ENCODE measurements at regions not wholly inside any gene's neighbourhood (a gene's known extent, or its start where the extent isn't known, plus 50 kb on each side); places are given as distances from the start of the nearest gene placed in this dataset.
"Not testable (repeated sequence)": the region's sequence is repeated elsewhere in the genome, so short reads cannot be mapped to it uniquely, and the experiment has no call there.

DNA sequence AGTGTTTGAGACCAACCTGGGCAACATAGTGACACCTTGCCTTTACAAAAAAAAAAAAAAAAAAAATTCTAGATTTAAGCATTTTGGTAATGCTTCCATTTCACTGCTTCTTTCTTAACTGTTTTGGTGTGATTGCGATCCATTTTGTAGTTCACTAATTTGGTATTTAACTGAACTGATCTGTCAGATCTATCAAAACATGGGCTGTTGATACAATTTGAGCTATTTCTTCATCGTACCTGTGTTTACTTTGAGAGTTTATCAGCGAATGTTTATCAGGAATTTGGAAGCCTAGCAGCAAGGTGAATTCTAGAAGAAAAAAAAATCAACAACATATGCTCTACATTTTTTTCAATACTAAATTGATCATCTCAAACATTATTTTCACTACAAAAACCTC, 864.9 kb upstream of the WWC1 start:
- Mint-ChIP-seq H3K27me3 (ENCODE audit: low read depth) (no peaks in the 10 kb centered on the region), H3K4me3 (no peak overlapping the region), H3K27ac (0 out of 2 replicates have a peak overlapping the region, but pooled peaks have one; percentile 30), H3K4me1 (peaks cover 10% of the 10 kb centered on the region), H3K9me3 (no peaks in the 10 kb centered on the region), H3K36me3 (no peaks in the 10 kb centered on the region)
- TF ChIP-seq, protein P1, sequence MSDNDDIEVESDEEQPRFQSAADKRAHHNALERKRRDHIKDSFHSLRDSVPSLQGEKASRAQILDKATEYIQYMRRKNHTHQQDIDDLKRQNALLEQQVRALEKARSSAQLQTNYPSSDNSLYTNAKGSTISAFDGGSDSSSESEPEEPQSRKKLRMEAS (CRISPR knock-in tag; IDR thresholded peaks at IDR 0.05) = no peak
- TF ChIP-seq, protein P2, sequence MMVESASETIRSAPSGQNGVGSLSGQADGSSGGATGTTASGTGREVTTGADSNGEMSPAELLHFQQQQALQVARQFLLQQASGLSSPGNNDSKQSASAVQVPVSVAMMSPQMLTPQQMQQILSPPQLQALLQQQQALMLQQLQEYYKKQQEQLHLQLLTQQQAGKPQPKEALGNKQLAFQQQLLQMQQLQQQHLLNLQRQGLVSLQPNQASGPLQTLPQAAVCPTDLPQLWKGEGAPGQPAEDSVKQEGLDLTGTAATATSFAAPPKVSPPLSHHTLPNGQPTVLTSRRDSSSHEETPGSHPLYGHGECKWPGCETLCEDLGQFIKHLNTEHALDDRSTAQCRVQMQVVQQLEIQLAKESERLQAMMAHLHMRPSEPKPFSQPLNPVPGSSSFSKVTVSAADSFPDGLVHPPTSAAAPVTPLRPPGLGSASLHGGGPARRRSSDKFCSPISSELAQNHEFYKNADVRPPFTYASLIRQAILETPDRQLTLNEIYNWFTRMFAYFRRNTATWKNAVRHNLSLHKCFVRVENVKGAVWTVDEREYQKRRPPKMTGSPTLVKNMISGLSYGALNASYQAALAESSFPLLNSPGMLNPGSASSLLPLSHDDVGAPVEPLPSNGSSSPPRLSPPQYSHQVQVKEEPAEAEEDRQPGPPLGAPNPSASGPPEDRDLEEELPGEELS (CRISPR knock-in tag; IDR thresholded peaks at IDR 0.05) = no peak
- TF ChIP-seq, protein P3, sequence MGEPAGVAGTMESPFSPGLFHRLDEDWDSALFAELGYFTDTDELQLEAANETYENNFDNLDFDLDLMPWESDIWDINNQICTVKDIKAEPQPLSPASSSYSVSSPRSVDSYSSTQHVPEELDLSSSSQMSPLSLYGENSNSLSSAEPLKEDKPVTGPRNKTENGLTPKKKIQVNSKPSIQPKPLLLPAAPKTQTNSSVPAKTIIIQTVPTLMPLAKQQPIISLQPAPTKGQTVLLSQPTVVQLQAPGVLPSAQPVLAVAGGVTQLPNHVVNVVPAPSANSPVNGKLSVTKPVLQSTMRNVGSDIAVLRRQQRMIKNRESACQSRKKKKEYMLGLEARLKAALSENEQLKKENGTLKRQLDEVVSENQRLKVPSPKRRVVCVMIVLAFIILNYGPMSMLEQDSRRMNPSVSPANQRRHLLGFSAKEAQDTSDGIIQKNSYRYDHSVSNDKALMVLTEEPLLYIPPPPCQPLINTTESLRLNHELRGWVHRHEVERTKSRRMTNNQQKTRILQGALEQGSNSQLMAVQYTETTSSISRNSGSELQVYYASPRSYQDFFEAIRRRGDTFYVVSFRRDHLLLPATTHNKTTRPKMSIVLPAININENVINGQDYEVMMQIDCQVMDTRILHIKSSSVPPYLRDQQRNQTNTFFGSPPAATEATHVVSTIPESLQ (CRISPR knock-in tag; IDR thresholded peaks at IDR 0.05) = no peak
- TF ChIP-seq EMX1 (CRISPR knock-in tag; IDR thresholded peaks at IDR 0.05) (no peak), NR3C1 (CRISPR knock-in tag; conservative IDR thresholded peaks at IDR 0.05; ENCODE audit: low read depth) (no peak), NFATC4 (CRISPR knock-in tag; IDR thresholded peaks at IDR 0.05) (no peak)
- TF ChIP-seq, protein P4, sequence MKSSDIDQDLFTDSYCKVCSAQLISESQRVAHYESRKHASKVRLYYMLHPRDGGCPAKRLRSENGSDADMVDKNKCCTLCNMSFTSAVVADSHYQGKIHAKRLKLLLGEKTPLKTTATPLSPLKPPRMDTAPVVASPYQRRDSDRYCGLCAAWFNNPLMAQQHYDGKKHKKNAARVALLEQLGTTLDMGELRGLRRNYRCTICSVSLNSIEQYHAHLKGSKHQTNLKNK (CRISPR knock-in tag; IDR thresholded peaks at IDR 0.05) = no peak
- TF ChIP-seq, protein P5, sequence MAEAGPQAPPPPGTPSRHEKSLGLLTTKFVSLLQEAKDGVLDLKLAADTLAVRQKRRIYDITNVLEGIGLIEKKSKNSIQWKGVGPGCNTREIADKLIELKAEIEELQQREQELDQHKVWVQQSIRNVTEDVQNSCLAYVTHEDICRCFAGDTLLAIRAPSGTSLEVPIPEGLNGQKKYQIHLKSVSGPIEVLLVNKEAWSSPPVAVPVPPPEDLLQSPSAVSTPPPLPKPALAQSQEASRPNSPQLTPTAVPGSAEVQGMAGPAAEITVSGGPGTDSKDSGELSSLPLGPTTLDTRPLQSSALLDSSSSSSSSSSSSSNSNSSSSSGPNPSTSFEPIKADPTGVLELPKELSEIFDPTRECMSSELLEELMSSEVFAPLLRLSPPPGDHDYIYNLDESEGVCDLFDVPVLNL (CRISPR knock-in tag; IDR thresholded peaks at IDR 0.05; ENCODE audit: borderline replicate concordance, low read depth) = no peak
- TF ChIP-seq, protein P6, sequence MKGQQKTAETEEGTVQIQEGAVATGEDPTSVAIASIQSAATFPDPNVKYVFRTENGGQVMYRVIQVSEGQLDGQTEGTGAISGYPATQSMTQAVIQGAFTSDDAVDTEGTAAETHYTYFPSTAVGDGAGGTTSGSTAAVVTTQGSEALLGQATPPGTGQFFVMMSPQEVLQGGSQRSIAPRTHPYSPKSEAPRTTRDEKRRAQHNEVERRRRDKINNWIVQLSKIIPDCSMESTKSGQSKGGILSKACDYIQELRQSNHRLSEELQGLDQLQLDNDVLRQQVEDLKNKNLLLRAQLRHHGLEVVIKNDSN (CRISPR knock-in tag; IDR thresholded peaks at IDR 0.05) = no peak
- TF ChIP-seq, protein P7, sequence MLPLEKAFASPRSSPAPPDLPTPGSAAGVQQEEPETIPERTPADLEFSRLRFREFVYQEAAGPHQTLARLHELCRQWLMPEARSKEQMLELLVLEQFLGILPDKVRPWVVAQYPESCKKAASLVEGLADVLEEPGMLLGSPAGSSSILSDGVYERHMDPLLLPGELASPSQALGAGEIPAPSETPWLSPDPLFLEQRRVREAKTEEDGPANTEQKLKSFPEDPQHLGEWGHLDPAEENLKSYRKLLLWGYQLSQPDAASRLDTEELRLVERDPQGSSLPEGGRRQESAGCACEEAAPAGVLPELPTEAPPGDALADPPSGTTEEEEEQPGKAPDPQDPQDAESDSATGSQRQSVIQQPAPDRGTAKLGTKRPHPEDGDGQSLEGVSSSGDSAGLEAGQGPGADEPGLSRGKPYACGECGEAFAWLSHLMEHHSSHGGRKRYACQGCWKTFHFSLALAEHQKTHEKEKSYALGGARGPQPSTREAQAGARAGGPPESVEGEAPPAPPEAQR (CRISPR knock-in tag; IDR thresholded peaks at IDR 0.05) = no peak
- CTCF ChIA-PET = no interaction called here
- ATAC-seq (no peak), DNase-seq (ENCODE audit: low spot score) (no peak)
- POLR2A ChIA-PET = no interaction called here

DNA sequence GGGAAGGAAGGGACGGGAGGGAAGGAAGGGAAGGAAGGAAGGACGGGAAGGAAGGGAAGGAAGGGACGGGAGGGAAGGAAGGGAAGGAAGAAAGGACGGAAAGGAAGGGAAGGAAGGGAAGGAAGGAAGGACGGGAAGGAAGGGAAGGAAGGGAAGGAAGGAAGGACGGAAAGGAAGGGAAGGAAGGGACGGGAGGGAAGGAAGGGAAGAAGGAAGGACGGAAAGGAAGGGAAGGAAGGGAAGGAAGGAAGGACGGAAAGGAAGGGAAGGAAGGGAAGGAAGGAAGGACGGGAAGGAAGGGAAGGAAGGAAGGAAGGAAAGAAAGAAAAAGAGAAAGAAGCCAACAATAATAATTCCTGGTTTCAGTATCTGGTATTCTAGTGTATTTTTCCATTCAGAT, 863.8 kb upstream of the WWC1 start:
- H3K4me3 Mint-ChIP-seq; H3K9me3 Mint-ChIP-seq; POLR2A ChIA-PET; H3K27ac Mint-ChIP-seq; H3K4me1 Mint-ChIP-seq; H3K27me3 Mint-ChIP-seq (ENCODE audit: low read depth); DNase-seq (ENCODE audit: low spot score); ATAC-seq; CTCF ChIA-PET; H3K36me3 Mint-ChIP-seq: not testable (repeated sequence)

DNA sequence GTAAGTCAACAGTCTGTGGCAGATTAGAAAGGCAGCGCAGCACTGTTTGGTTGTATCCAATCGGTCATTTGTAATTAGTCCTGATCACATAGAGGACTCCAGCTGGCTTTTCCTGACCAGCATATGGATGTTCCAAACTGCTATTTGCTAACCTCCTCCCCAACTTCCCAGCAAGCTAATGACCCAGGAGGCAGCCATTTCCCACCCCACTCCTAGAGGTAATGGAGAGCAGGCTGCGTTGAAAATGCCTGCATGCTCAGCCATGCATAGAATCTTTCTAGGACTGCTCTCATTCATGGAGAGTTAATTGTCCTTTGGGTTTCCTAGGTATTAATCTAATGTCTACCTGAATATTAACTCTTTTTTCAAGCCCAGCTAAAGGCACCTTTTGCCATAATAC, 850.6 kb upstream of the WWC1 start:
- H3K27ac Mint-ChIP-seq = no peak overlapping the region
- CTCF ChIA-PET = no interaction called here
- POLR2A ChIA-PET = no interaction called here

More for the DNA sequence above, 850.6 kb upstream of the WWC1 start:
- Mint-ChIP-seq H3K27me3 (ENCODE audit: low read depth) (no peaks in the 10 kb centered on the region; the same call in 1 of the 2 replicates), H3K36me3 (peaks cover 9% of the 10 kb centered on the region), H3K9me3 (peaks cover 14% of the 10 kb centered on the region), H3K4me1 (no peaks in the 10 kb centered on the region), H3K4me3 (no peak overlapping the region)
- TF ChIP-seq, protein P3 (CRISPR knock-in tag; IDR thresholded peaks at IDR 0.05) = no peak
- TF ChIP-seq, protein P8, sequence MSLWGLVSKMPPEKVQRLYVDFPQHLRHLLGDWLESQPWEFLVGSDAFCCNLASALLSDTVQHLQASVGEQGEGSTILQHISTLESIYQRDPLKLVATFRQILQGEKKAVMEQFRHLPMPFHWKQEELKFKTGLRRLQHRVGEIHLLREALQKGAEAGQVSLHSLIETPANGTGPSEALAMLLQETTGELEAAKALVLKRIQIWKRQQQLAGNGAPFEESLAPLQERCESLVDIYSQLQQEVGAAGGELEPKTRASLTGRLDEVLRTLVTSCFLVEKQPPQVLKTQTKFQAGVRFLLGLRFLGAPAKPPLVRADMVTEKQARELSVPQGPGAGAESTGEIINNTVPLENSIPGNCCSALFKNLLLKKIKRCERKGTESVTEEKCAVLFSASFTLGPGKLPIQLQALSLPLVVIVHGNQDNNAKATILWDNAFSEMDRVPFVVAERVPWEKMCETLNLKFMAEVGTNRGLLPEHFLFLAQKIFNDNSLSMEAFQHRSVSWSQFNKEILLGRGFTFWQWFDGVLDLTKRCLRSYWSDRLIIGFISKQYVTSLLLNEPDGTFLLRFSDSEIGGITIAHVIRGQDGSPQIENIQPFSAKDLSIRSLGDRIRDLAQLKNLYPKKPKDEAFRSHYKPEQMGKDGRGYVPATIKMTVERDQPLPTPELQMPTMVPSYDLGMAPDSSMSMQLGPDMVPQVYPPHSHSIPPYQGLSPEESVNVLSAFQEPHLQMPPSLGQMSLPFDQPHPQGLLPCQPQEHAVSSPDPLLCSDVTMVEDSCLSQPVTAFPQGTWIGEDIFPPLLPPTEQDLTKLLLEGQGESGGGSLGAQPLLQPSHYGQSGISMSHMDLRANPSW (CRISPR knock-in tag; conservative IDR thresholded peaks at IDR 0.05; ENCODE audit: low read depth) = no peak
- no peak for TF ChIP-seq ATF1 (CRISPR knock-in tag; IDR thresholded peaks at IDR 0.05)
- no peak for TF ChIP-seq CREB1 (CRISPR knock-in tag; IDR thresholded peaks at IDR 0.05)
- no peak for TF ChIP-seq ZNF317 (CRISPR knock-in tag; IDR thresholded peaks at IDR 0.05; ENCODE audit: borderline replicate concordance, low read depth)
- TF ChIP-seq ESRRA (CRISPR knock-in tag; IDR thresholded peaks at IDR 0.05; ENCODE audit: borderline replicate concordance) = no peak
- ATAC-seq = no peak
- DNase-seq (ENCODE audit: low spot score) = no peak
